ENCODE measurements at regions not wholly inside any gene's neighbourhood (a gene's known extent, or its start where the extent isn't known, plus 50 kb on each side); places are given as distances from the start of the nearest gene placed in this dataset.

DNA sequence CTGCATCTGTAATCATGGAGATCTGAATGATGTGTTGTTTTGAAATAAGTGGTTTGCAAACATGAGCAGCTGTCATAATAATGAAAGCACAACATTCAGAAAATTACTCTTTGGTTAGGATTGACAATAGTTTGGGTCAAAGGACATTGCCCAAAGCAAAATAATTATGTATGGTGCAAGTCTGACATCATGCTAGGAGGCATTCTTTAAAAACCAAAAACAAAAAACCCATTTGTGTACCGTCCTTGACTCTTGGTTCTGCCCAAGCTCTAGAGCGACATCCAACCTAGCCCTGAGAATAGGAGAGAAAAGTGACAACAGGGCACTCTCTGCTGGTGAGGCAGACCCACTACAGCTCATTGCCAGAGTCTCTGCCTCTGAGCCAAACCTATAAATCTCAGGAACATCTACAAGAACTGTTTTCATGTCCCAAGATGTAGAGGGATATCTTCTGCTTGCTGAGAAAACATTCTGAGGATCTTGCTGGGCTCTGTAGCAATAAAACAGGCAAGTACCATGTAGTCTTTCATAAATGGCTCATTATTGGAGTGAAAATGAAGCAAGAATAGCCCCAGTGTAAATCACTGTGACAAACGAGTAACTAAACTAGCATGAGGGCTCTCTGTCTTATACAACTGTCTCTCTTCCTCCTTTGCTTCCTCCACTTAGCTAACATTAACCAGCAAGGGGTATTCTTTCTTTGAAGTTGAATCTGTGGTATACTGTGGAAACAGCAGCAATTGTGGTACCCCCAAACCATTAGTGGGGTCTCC lies 266.8 kb upstream of the CXCR4 start:
- intact Hi-C loops (cut with micrococcal nuclease), result loop anchor here (10.0 kb wide), 1 partner anchor 1380 kb away; no protein-coding TSS in a partner anchor
- Histone ChIP-seq H3K9me1 (ENCODE audit: control insufficient read depth, insufficient read depth, low read length) (no peaks in the 10 kb centered on the region), H3K9me3 (replicated peaks; ENCODE audit: control insufficient read depth, insufficient read depth, low read depth, low read length) (no peaks in the 10 kb centered on the region), H4K20me1 (replicated peaks; ENCODE audit: control insufficient read depth, insufficient read depth, low read length) (no peaks in the 10 kb centered on the region), H3K4me2 (ENCODE audit: insufficient read depth, low read length) (no peak overlapping the region), H3K36me3 (ENCODE audit: control insufficient read depth, insufficient read depth, low read length) (no peaks in the 10 kb centered on the region), H2AFZ (ENCODE audit: low read depth, low read length) (no peak overlapping the region), H3K27ac (ENCODE audit: extremely low read depth, low read depth, low read length) (no peak overlapping the region), H3K4me1 (replicated peaks in 1 of 2; ENCODE audit: control insufficient read depth in 2 of 2, insufficient read depth in 2 of 2, low read length in 2 of 2) (no peaks in the 10 kb centered on the region), H3K27me3 (ENCODE audit: control insufficient read depth in 2 of 2, insufficient read depth in 2 of 2, low read length in 2 of 2) (no peaks in the 10 kb centered on the region), H3K4me3 (no peak overlapping the region), H3K9ac (ENCODE audit: insufficient read depth in 1 of 2, low read depth in 2 of 2, low read length in 2 of 2) (no peak overlapping the region), H3K79me2 (ENCODE audit: control insufficient read depth, insufficient read depth, low read length) (no peaks in the 10 kb centered on the region)
- FAIRE-seq (peak; percentile 70), ATAC-seq (peak; percentile 91), DNase-seq (ENCODE audit: extremely low read depth in 1 of 4, low spot score in 3 of 4) (peak; percentile 17 to 24 (median 20))
- ChIA-PET CTCF (ENCODE audit: low intra/inter-chr PET ratio) (interaction anchor here (0.7 to 1.9 kb wide), 3 partner anchors 18 to 471 kb away, joined by 3 to 15 read pairs (median 5); no protein-coding TSS in a partner anchor), POLR2A (interaction anchor here (0.9 kb wide), 1 partner anchor 471 kb away, joined by 5 read pairs; no protein-coding TSS in a partner anchor)
- no TSS peak for BruUV-seq (replicated peaks)
- in situ Hi-C loops (cut with MboI), result loop anchor here (25.0 kb wide), 1 partner anchor 1397 kb away; no protein-coding TSS in a partner anchor
- 2% methylated on average over 3 of the region's 3 CpGs for WGBS (ENCODE audit: insufficient coverage, low coverage, missing lambda C conversion rate)
- TF ChIP-seq, protein P1, sequence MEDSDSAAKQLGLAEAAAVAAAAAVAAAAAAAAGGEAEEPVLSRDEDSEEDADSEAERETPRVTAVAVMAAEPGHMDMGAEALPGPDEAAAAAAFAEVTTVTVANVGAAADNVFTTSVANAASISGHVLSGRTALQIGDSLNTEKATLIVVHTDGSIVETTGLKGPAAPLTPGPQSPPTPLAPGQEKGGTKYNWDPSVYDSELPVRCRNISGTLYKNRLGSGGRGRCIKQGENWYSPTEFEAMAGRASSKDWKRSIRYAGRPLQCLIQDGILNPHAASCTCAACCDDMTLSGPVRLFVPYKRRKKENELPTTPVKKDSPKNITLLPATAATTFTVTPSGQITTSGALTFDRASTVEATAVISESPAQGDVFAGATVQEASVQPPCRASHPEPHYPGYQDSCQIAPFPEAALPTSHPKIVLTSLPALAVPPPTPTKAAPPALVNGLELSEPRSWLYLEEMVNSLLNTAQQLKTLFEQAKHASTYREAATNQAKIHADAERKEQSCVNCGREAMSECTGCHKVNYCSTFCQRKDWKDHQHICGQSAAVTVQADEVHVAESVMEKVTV (CRISPR knock-in tag; IDR thresholded peaks at IDR 0.05), result 0 out of 2 replicates have a peak, but pooled peaks have one; percentile 34
- TF ChIP-seq ZNF232 (CRISPR knock-in tag; IDR thresholded peaks at IDR 0.05) (no peak), ZNF282 (CRISPR knock-in tag; IDR thresholded peaks at IDR 0.05) (no peak), SMC3 (conservative IDR thresholded peaks at IDR 0.05; ENCODE audit: insufficient read depth, low read depth, low read length) (peak; percentile 34; the same call in 1 of the 2 replicates), RAD21 (CRISPR knock-in tag; conservative IDR thresholded peaks at IDR 0.05 in 1 of 2, IDR thresholded peaks at IDR 0.05 in 1 of 2) (peak; percentile 56 to 72)
- TF ChIP-seq, protein P2, sequence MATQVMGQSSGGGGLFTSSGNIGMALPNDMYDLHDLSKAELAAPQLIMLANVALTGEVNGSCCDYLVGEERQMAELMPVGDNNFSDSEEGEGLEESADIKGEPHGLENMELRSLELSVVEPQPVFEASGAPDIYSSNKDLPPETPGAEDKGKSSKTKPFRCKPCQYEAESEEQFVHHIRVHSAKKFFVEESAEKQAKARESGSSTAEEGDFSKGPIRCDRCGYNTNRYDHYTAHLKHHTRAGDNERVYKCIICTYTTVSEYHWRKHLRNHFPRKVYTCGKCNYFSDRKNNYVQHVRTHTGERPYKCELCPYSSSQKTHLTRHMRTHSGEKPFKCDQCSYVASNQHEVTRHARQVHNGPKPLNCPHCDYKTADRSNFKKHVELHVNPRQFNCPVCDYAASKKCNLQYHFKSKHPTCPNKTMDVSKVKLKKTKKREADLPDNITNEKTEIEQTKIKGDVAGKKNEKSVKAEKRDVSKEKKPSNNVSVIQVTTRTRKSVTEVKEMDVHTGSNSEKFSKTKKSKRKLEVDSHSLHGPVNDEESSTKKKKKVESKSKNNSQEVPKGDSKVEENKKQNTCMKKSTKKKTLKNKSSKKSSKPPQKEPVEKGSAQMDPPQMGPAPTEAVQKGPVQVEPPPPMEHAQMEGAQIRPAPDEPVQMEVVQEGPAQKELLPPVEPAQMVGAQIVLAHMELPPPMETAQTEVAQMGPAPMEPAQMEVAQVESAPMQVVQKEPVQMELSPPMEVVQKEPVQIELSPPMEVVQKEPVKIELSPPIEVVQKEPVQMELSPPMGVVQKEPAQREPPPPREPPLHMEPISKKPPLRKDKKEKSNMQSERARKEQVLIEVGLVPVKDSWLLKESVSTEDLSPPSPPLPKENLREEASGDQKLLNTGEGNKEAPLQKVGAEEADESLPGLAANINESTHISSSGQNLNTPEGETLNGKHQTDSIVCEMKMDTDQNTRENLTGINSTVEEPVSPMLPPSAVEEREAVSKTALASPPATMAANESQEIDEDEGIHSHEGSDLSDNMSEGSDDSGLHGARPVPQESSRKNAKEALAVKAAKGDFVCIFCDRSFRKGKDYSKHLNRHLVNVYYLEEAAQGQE (IDR thresholded peaks at IDR 0.05; ENCODE audit: borderline replicate concordance), result peak; percentile 25; the same call in 1 of the 2 replicates
- TF ChIP-seq, protein P2 (CRISPR knock-in tag; IDR thresholded peaks at IDR 0.05; ENCODE audit: low read depth), result no peak
- TF ChIP-seq, protein P3, sequence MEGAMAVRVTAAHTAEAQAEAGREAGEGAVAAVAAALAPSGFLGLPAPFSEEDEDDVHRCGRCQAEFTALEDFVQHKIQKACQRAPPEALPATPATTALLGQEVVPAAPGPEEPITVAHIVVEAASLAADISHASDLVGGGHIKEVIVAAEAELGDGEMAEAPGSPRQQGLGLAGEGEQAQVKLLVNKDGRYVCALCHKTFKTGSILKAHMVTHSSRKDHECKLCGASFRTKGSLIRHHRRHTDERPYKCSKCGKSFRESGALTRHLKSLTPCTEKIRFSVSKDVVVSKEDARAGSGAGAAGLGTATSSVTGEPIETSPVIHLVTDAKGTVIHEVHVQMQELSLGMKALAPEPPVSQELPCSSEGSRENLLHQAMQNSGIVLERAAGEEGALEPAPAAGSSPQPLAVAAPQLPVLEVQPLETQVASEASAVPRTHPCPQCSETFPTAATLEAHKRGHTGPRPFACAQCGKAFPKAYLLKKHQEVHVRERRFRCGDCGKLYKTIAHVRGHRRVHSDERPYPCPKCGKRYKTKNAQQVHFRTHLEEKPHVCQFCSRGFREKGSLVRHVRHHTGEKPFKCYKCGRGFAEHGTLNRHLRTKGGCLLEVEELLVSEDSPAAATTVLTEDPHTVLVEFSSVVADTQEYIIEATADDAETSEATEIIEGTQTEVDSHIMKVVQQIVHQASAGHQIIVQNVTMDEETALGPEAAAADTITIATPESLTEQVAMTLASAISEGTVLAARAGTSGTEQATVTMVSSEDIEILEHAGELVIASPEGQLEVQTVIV (CRISPR knock-in tag; IDR thresholded peaks at IDR 0.05; ENCODE audit: borderline replicate concordance), result no peak
